Caki2 (cell line): ENCODE measurements at regions not wholly inside any gene's neighbourhood (a gene's known extent, or its start where the extent isn't known, plus 50 kb on each side); places are given as distances from the start of the nearest gene placed in this dataset.

Experiments used
- DNase-seq: peaks from one replicate; pipeline ENCODE4 v3.0.0-alpha.2; 2015; ENCODE audit warnings: low read depth
- in situ Hi-C: cut with HindIII; loops from 2 replicates; pipeline ENCODE4 v1.10.0; 2016; ENCODE audit warnings: low sequenced_read_pairs, low pct_unique_long_range_greater_than_20kb, mixed read lengths

GRCh38 chr4:156036496-156036895, 82.8 kb upstream of the CTSO start:
- no peak for DNase-seq
- in situ Hi-C loops = no loop called here

GRCh38 chr4:156029691-156030090, 76.0 kb upstream of the CTSO start:
- DNase-seq = no peak
- in situ Hi-C loops = no loop called here

- in situ Hi-C loops = no loop called here
- no peak for DNase-seq
These were observed 67.6 kb upstream of the CTSO start for GRCh38 chr4:156021298-156021697.

GRCh38 chr4:156019246-156019645, 65.6 kb upstream of the CTSO start:
- in situ Hi-C loops = no loop called here
- no peak for DNase-seq

GRCh38 chr4:156018383-156018782, 64.7 kb upstream of the CTSO start:
- in situ Hi-C loops = no loop called here
- DNase-seq = no peak

- DNase-seq = no peak
- in situ Hi-C loops = no loop called here
These were observed 62.1 kb upstream of the CTSO start for GRCh38 chr4:156015781-156016180.

- in situ Hi-C loops = no loop called here
- no peak for DNase-seq
These were observed 52.5 kb upstream of the CTSO start for GRCh38 chr4:156006192-156006591.
